ENCODE measurements at regions not wholly inside any gene's neighbourhood (a gene's known extent, or its start where the extent isn't known, plus 50 kb on each side); places are given as distances from the start of the nearest gene placed in this dataset.

DNA sequence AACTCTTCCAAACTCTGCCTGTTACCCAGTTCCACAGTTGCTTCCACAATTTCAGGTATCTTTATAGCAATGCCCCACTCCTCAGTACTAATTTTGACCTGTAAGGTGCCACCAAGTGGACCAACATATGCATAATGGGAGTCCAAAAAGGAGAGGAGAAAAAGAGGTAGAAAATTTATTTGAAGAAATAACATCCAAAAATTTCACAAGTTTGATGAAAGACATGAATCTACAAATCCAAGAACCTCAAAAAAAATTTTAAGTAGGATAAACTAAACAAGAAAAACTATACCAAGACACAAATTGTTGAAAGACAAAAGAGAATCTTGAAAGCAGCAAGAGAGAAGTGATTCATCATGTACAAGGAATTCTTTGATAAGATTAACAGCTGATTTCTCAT lies 79.8 kb downstream of the BARX1 start:
- Histone ChIP-seq H3K36me3 (no peaks in the 10 kb centered on the region), H3K4me1 (no peaks in the 10 kb centered on the region), H3K9me3 (peaks cover 0 to 37% (median 2%) of the 10 kb centered on the region in 3 donors), H3K27me3 (peaks cover 10% of the 10 kb centered on the region), H3K27ac (no peak overlapping the region), H3K4me3 (no peak overlapping the region)
- TF ChIP-seq, protein P1, sequence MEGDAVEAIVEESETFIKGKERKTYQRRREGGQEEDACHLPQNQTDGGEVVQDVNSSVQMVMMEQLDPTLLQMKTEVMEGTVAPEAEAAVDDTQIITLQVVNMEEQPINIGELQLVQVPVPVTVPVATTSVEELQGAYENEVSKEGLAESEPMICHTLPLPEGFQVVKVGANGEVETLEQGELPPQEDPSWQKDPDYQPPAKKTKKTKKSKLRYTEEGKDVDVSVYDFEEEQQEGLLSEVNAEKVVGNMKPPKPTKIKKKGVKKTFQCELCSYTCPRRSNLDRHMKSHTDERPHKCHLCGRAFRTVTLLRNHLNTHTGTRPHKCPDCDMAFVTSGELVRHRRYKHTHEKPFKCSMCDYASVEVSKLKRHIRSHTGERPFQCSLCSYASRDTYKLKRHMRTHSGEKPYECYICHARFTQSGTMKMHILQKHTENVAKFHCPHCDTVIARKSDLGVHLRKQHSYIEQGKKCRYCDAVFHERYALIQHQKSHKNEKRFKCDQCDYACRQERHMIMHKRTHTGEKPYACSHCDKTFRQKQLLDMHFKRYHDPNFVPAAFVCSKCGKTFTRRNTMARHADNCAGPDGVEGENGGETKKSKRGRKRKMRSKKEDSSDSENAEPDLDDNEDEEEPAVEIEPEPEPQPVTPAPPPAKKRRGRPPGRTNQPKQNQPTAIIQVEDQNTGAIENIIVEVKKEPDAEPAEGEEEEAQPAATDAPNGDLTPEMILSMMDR (IDR thresholded peaks at IDR 0.05): no peak
- no peak for TF ChIP-seq POLR2A (IDR thresholded peaks at IDR 0.05)
- TF ChIP-seq EP300 (IDR thresholded peaks at IDR 0.05): no peak
- no peak for TF ChIP-seq POLR2AphosphoS5 (IDR thresholded peaks at IDR 0.05)
- no peak for ATAC-seq

DNA sequence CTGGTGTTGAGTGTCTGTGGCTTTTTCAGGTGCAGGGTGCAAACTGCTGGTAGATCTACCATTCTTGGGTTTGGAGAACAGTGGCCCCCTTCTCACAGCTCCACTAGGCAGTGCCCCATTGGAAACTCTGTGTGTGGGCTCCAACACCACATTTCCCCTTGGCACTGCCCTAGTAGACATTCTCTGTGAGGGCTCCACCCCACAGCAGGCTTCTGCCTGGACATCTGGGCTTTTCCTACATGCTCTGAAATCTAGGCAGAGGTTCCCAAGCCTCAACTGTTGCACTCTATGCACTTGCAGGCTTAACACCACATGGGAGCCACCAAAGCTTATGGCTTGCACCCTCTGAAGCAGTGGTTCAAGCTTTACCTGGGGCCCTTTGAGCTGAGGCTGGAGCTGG lies 80.9 kb downstream of the BARX1 start:
- Histone ChIP-seq H3K36me3 (no peaks in the 10 kb centered on the region), H3K27ac (no peak overlapping the region), H3K9me3 (peaks cover 0 to 37% (median 2%) of the 10 kb centered on the region in 3 donors), H3K4me3 (no peak overlapping the region), H3K4me1 (no peaks in the 10 kb centered on the region), H3K27me3 (peaks cover 18% of the 10 kb centered on the region)
- TF ChIP-seq, protein P1 (IDR thresholded peaks at IDR 0.05): no peak
- TF ChIP-seq POLR2A (IDR thresholded peaks at IDR 0.05): no peak
- TF ChIP-seq POLR2AphosphoS5 (IDR thresholded peaks at IDR 0.05): no peak
- ATAC-seq: no peak

DNA sequence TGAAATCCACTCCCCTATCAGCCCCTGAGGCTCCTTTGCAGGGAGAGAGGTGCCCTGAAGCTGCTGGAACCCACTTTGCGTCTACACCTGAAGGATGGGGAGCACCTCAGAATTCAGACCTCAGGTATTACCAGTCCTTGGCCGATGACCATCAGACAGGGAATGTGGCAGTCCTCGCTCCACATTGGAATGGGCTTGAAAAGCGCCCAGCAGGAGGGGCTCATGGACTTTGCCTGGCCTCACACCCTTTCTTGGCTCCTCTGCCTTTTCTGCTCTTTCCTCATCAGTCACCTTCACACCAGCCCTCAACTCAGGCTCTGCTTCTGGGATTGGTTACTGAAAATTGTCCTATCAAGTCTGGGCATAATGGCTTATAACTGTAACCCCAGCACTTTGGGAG lies 83.9 kb downstream of the BARX1 start:
- H3K4me3 ChIP-seq: no peak overlapping the region
- no peak for ATAC-seq
- 81% methylated on average over 3 of the region's 4 CpGs; no CpG with 5 or more reads in 1 of the 2 donors for WGBS, 2 donors (ENCODE audit: low coverage in 1 of 2)
- H3K36me3 ChIP-seq: no peaks in the 10 kb centered on the region
- peaks cover 0 to 29% (median 2%) of the 10 kb centered on the region in 3 donors for H3K9me3 ChIP-seq
- H3K27me3 ChIP-seq: peaks cover 18% of the 10 kb centered on the region
- H3K4me1 ChIP-seq: no peaks in the 10 kb centered on the region
- TF ChIP-seq POLR2A (IDR thresholded peaks at IDR 0.05) (no peak), POLR2AphosphoS5 (IDR thresholded peaks at IDR 0.05) (no peak), EP300 (IDR thresholded peaks at IDR 0.05) (no peak)
- TF ChIP-seq, protein P1 (IDR thresholded peaks at IDR 0.05): no peak
- no peak overlapping the region for H3K27ac ChIP-seq

DNA sequence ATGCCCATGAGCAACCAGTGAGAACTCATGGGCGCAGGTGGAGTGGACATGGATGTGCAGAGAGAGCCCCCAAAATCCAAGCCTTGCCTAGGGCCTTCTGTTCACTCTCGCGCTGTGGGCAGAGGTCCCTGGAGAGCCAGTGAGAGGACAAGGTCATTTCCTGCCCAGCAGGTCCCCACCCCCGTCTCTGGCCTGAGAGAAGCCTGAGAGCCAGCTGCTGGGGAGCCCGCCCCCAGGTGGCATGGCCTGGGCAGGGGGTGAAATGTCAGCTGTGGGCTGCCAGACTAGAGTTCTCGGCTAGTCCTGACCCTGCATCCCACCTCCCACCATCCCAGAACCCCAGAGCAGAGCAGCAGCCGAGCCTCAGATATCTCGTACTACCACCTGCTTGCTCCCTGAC lies 85.3 kb downstream of the BARX1 start:
- H3K4me1 ChIP-seq: peaks cover 0 to under 1% (median 0%) of the 10 kb centered on the region in 3 donors
- no peak overlapping the region for H3K4me3 ChIP-seq
- H3K27me3 ChIP-seq: peaks cover 18% of the 10 kb centered on the region
- 100% methylated on average over 2 of the region's 8 CpGs; no CpG with 5 or more reads in 1 of the 2 donors for WGBS, 2 donors (ENCODE audit: low coverage in 1 of 2)
- no peaks in the 10 kb centered on the region for H3K36me3 ChIP-seq
- TF ChIP-seq, protein P1 (IDR thresholded peaks at IDR 0.05): no peak
- TF ChIP-seq POLR2A (IDR thresholded peaks at IDR 0.05) (no peak), EP300 (IDR thresholded peaks at IDR 0.05) (no peak), POLR2AphosphoS5 (IDR thresholded peaks at IDR 0.05) (no peak)
- no peak for ATAC-seq
- no peak overlapping the region for H3K27ac ChIP-seq
- H3K9me3 ChIP-seq: peaks cover 0 to 15% (median 0%) of the 10 kb centered on the region in 3 donors

DNA sequence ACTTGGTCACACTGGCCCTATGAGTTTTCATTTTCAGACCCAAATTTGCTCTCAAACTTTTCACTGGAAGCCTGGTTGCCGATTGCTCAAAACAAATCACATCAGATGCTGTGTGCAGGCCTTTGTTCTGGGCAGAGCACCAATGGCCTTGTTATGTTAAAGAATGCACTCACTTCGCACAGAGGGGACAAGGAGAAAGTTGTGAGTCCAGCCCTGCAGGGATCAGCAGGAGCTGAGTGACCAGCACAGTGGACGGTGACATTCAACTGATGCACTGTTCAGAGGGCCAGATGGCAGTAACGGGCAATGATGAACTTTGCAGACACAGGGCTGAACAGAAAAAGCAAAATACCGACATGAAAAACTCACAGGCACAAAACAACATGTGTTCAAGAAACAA lies 86.1 kb downstream of the BARX1 start:
- Histone ChIP-seq H3K36me3 (no peaks in the 10 kb centered on the region), H3K4me1 (peaks cover 0 to 7% (median 0%) of the 10 kb centered on the region in 3 donors), H3K27ac (no peak overlapping the region), H3K4me3 (no peak overlapping the region), H3K9me3 (peaks cover 0 to 7% (median 0%) of the 10 kb centered on the region in 3 donors), H3K27me3 (peaks cover 18% of the 10 kb centered on the region)
- 50 to 68% methylated on average over 3 of the region's 5 CpGs for WGBS, 2 donors (ENCODE audit: low coverage in 1 of 2)
- ATAC-seq: no peak
- no peak for TF ChIP-seq EP300 (IDR thresholded peaks at IDR 0.05)
- TF ChIP-seq POLR2A (IDR thresholded peaks at IDR 0.05): no peak
- no peak for TF ChIP-seq POLR2AphosphoS5 (IDR thresholded peaks at IDR 0.05)
- TF ChIP-seq, protein P1 (IDR thresholded peaks at IDR 0.05): no peak

All from gastroesophageal sphincter (tissue), 4 donors.